PFSK-1 (cell line): ENCODE measurements at regions not wholly inside any gene's neighbourhood (a gene's known extent, or its start where the extent isn't known, plus 50 kb on each side); places are given as distances from the start of the nearest gene placed in this dataset.

ENCODE experiments used
- FOXP2 ChIP-seq: optimal IDR thresholded peaks from 2 replicates; pipeline ENCODE3; 2011; ENCODE audit warnings: borderline replicate concordance, control low read depth, inconsistent platforms; ENCODE audit not compliant: insufficient read depth; ENCODE audit errors: extremely low read length, extremely low read depth
- POLR2AphosphoS5 ChIP-seq: IDR thresholded peaks from 2 replicates; pipeline ENCODE4 v1.6.1; 2012; ENCODE audit warnings: low read depth, mild to moderate bottlenecking, control low read depth, low read length, moderate library complexity
- REST ChIP-seq, 2 experiments: IDR thresholded peaks; 2 replicates each; pipeline versions ENCODE4 v1.6.1 to v1.8.0; 2011 to 2012; ENCODE audit warnings: low read depth in 2 of 2, low read length in 2 of 2, control low read depth in 1 of 2, inconsistent platforms in 1 of 2, mild to moderate bottlenecking in 1 of 2, moderate library complexity in 1 of 2; ENCODE audit not compliant: insufficient read depth in 1 of 2
- SIN3A ChIP-seq: IDR thresholded peaks from 2 replicates; pipeline ENCODE4 v1.6.1; 2012; ENCODE audit warnings: mild to moderate bottlenecking, low read length, moderate library complexity, borderline replicate concordance; ENCODE audit not compliant: insufficient read depth
- TAF1 ChIP-seq: IDR thresholded peaks from 2 replicates; pipeline ENCODE4 v1.6.1; 2012; ENCODE audit warnings: low read length, control low read depth, borderline replicate concordance; ENCODE audit not compliant: insufficient read depth

- TF ChIP-seq TAF1 (no peak), REST (IDR thresholded peaks at IDR 0.05; ENCODE audit: insufficient read depth in 1 of 2, low read depth in 2 of 2, low read length in 2 of 2) (no peak), FOXP2 (no peak), POLR2AphosphoS5 (no peak), SIN3A (no peak)
These were observed 194.3 kb upstream of the SLITRK6 start for GRCh38 chr13:85993567-85993966.

GRCh38 chr13:85990397-85990796 is 191.2 kb upstream of the SLITRK6 start:
- TF ChIP-seq TAF1 (no peak), REST (IDR thresholded peaks at IDR 0.05; ENCODE audit: insufficient read depth in 1 of 2, low read depth in 2 of 2, low read length in 2 of 2) (no peak), SIN3A (no peak), FOXP2 (no peak), POLR2AphosphoS5 (no peak)

GRCh38 chr13:85985797-85986196 is 186.6 kb upstream of the SLITRK6 start:
- TF ChIP-seq POLR2AphosphoS5 (no peak), REST (IDR thresholded peaks at IDR 0.05; ENCODE audit: insufficient read depth in 1 of 2, low read depth in 2 of 2, low read length in 2 of 2) (no peak), TAF1 (no peak)

- TF ChIP-seq TAF1 (no peak), REST (IDR thresholded peaks at IDR 0.05; ENCODE audit: insufficient read depth in 1 of 2, low read depth in 2 of 2, low read length in 2 of 2) (no peak), FOXP2 (no peak), POLR2AphosphoS5 (no peak), SIN3A (no peak)
These were observed 182.9 kb upstream of the SLITRK6 start for GRCh38 chr13:85982102-85982501.

- TF ChIP-seq TAF1: no peak
- TF ChIP-seq FOXP2: no peak
- TF ChIP-seq POLR2AphosphoS5: no peak
- no peak for TF ChIP-seq SIN3A
- no peak for TF ChIP-seq REST (IDR thresholded peaks at IDR 0.05; ENCODE audit: insufficient read depth in 1 of 2, low read depth in 2 of 2, low read length in 2 of 2)
These were observed 177.0 kb upstream of the SLITRK6 start for GRCh38 chr13:85976242-85976641.
